Keratinocyte (primary cell): ENCODE measurements at regions not wholly inside any gene's neighbourhood (a gene's known extent, or its start where the extent isn't known, plus 50 kb on each side); places are given as distances from the start of the nearest gene placed in this dataset.

ENCODE experiments used
- DNase-seq: peaks from one replicate; pipeline ENCODE4 v3.0.0-alpha.2; 2011; ENCODE audit warnings: low read depth, missing footprints, low spot score
- FAIRE-seq: peaks from 2 replicates; lab custom pipeline; 2011; peaks lifted over from hg19 to GRCh38; lab: Jason Lieb, UNC
- H2AFZ ChIP-seq: 2 replicates; pipeline ENCODE4 v1.6.0; 2012; ENCODE audit warnings: low read length, control low read depth, inconsistent platforms; ENCODE audit not compliant: control insufficient read depth
- H3K27ac ChIP-seq: 2 replicates; pipeline ENCODE4 v1.5.1; 2011; ENCODE audit warnings: low read length; ENCODE audit not compliant: control insufficient read depth, insufficient read depth
- H3K27me3 ChIP-seq: 3 replicates; pipeline ENCODE4 v1.6.0; 2011; ENCODE audit warnings: low read length; ENCODE audit not compliant: control insufficient read depth, insufficient read depth; ENCODE audit errors: extremely low read depth
- H3K36me3 ChIP-seq, 2 experiments: 2 replicates in 1 of 2; 3 replicates in 1 of 2; pipeline ENCODE4 v1.5.1; 2011; ENCODE audit warnings: low read length in 2 of 2, mild to moderate bottlenecking in 1 of 2; ENCODE audit not compliant: control insufficient read depth in 2 of 2, insufficient read depth in 2 of 2; ENCODE audit errors: extremely low read depth in 1 of 2
- H3K4me1 ChIP-seq: 3 replicates; pipeline ENCODE4 v1.5.1; 2011; ENCODE audit warnings: low read length; ENCODE audit not compliant: control insufficient read depth, insufficient read depth; ENCODE audit errors: extremely low read depth
- H3K4me2 ChIP-seq: 3 replicates; pipeline ENCODE4 v1.6.0; 2011; ENCODE audit warnings: low read depth, low read length; ENCODE audit not compliant: control insufficient read depth, insufficient read depth; ENCODE audit errors: extremely low read depth
- H3K4me3 ChIP-seq, 3 experiments: fragments of 200-600 bp in 1 of 3; sonication (generic) in 1 of 3; 2 replicates in 2 of 3; 3 replicates in 1 of 3; pipeline ENCODE4 v1.5.1; 2011 to 2016; ENCODE audit warnings: low read length in 3 of 3, mild to moderate bottlenecking in 3 of 3, control low read depth in 2 of 3, inconsistent platforms in 1 of 3, low read depth in 1 of 3, mixed read lengths in 1 of 3, mixed run types in 1 of 3, moderate library complexity in 1 of 3; ENCODE audit not compliant: control insufficient read depth in 2 of 3, insufficient read depth in 2 of 3; ENCODE audit errors: extremely low read depth in 1 of 3
- H3K79me2 ChIP-seq: 2 replicates; pipeline ENCODE4 v1.6.0; 2012; ENCODE audit warnings: low read length; ENCODE audit not compliant: control insufficient read depth, insufficient read depth
- H3K9ac ChIP-seq: 3 replicates; pipeline ENCODE4 v1.6.0; 2011; ENCODE audit warnings: low read length; ENCODE audit not compliant: control insufficient read depth, insufficient read depth; ENCODE audit errors: extremely low read depth
- H3K9me1 ChIP-seq: 3 replicates; pipeline ENCODE4 v1.6.0; 2011; ENCODE audit warnings: low read length; ENCODE audit not compliant: control insufficient read depth, insufficient read depth; ENCODE audit errors: extremely low read depth
- H3K9me3 ChIP-seq: 2 replicates; pipeline ENCODE4 v1.5.1; 2012; ENCODE audit warnings: low read depth, low read length; ENCODE audit not compliant: control insufficient read depth
- H4K20me1 ChIP-seq: 3 replicates; pipeline ENCODE4 v1.6.0; 2011; ENCODE audit warnings: low read length; ENCODE audit not compliant: control insufficient read depth, insufficient read depth; ENCODE audit errors: extremely low read depth
- CTCF ChIP-seq, 3 experiments: IDR thresholded peaks in 1 of 3; conservative IDR thresholded peaks in 1 of 3; optimal IDR thresholded peaks in 1 of 3; 2 replicates in 2 of 3; 3 replicates in 1 of 3; pipeline versions ENCODE3 to v1.5.1; 2011; ENCODE audit warnings: low read length in 3 of 3, mild to moderate bottlenecking in 3 of 3, moderate library complexity in 2 of 3, control low read depth in 1 of 3, inconsistent platforms in 1 of 3; ENCODE audit not compliant: insufficient read depth in 2 of 3; ENCODE audit errors: extremely low read depth in 1 of 3
- EZH2 ChIP-seq: IDR thresholded peaks from one replicate; pipeline ENCODE4 v1.6.1; 2012; ENCODE audit warnings: inconsistent platforms, mild to moderate bottlenecking, low read length, moderate library complexity
- dilution Hi-C: fragments of 300-500 bp; cut with MboI; formaldehyde crosslinking; loops from one replicate; pipeline ENCODE4 v1.7.0; 2020; ENCODE audit warnings: low sequenced_read_pairs; ENCODE audit not compliant: extremely low pct_ligation_motif_present

- Histone ChIP-seq H4K20me1 (no peaks in the 10 kb centered on the region), H3K9me1 (no peaks in the 10 kb centered on the region), H3K4me3 (no peak overlapping the region), H3K9me3 (no peaks in the 10 kb centered on the region), H3K9ac (no peak overlapping the region), H3K4me2 (no peak overlapping the region), H3K27ac (no peak overlapping the region), H3K27me3 (no peaks in the 10 kb centered on the region), H2AFZ (no peak overlapping the region), H3K79me2 (no peaks in the 10 kb centered on the region), H3K4me1 (no peaks in the 10 kb centered on the region), H3K36me3 (no peaks in the 10 kb centered on the region)
- dilution Hi-C loops, result no loop called here
- FAIRE-seq (no peak), DNase-seq (no peak)
- TF ChIP-seq EZH2 (no peak), CTCF (optimal IDR thresholded peaks at IDR 0.05 in 1 of 3, IDR thresholded peaks at IDR 0.05 in 1 of 3, conservative IDR thresholded peaks at IDR 0.05 in 1 of 3; ENCODE audit: extremely low read depth in 1 of 3, insufficient read depth in 2 of 3, low read length in 3 of 3) (no peak)
These were observed 51.8 kb upstream of the CDC14C start for GRCh38 chr7:48872548-48872947.
